Endothelial cell of umbilical vein (primary cell): ENCODE measurements at regions not wholly inside any gene's neighbourhood (a gene's known extent, or its start where the extent isn't known, plus 50 kb on each side); places are given as distances from the start of the nearest gene placed in this dataset.

Experiments used
- EZH2 ChIP-seq: IDR thresholded peaks from 2 replicates; pipeline ENCODE4 v1.6.1; 2012; ENCODE audit warnings: borderline replicate concordance, low read depth, mild to moderate bottlenecking, moderate library complexity, low read length, inconsistent platforms; ENCODE audit not compliant: severe bottlenecking
- GATA2 ChIP-seq: IDR thresholded peaks from 2 replicates; pipeline ENCODE4 v1.7.0; 2011; ENCODE audit warnings: low read depth, mild to moderate bottlenecking, moderate library complexity, mixed read lengths, low read length; ENCODE audit not compliant: insufficient read length, insufficient read depth
- JUN ChIP-seq: IDR thresholded peaks from 2 replicates; pipeline ENCODE4 v1.6.1; 2011; ENCODE audit warnings: borderline replicate concordance, low read depth; ENCODE audit not compliant: insufficient read length, insufficient read depth
- POLR2A ChIP-seq: IDR thresholded peaks from 2 replicates; pipeline ENCODE4 v1.6.1; 2012; ENCODE audit warnings: low read depth, mild to moderate bottlenecking, control low read depth, low read length
- POLR2AphosphoS5 ChIP-seq: IDR thresholded peaks from 2 replicates; pipeline ENCODE4 v1.6.1; 2012; ENCODE audit warnings: low read depth, mild to moderate bottlenecking, control low read depth, low read length, moderate library complexity; ENCODE audit not compliant: insufficient read depth
- TF ChIP-seq, protein P1 (sequence below), 2 donors: IDR thresholded peaks; 1 replicate in 1 of 2; 2 replicates in 1 of 2; pipeline ENCODE4 v1.5.1; 2011; ENCODE audit warnings: low read length in 2 of 2, mild to moderate bottlenecking in 2 of 2, moderate library complexity in 2 of 2, control low read depth in 1 of 2, inconsistent platforms in 1 of 2, low read depth in 1 of 2; ENCODE audit not compliant: insufficient read depth in 1 of 2; ENCODE audit errors: extremely low read depth in 1 of 2

DNA sequence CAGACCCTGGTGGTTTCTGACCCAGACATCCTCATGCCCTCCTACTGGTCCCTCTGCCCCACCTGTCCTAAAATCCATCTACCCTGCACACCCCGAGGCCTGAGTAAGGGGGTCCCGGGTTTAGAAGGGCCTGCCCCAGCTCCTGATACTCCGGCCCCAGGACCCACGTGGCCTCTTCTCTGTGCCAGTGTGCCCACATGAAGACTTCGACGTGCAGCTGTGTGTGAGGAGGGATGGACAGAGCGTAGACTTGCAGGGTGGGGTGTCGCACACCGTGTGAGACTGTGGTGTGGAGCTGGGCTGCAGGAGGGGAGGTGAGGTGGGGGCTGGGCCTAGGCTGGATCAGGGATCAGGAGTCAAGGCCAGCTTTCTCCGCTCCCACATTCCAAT lies 461.1 kb downstream of the PTPRU start:
- TF ChIP-seq, protein P1, sequence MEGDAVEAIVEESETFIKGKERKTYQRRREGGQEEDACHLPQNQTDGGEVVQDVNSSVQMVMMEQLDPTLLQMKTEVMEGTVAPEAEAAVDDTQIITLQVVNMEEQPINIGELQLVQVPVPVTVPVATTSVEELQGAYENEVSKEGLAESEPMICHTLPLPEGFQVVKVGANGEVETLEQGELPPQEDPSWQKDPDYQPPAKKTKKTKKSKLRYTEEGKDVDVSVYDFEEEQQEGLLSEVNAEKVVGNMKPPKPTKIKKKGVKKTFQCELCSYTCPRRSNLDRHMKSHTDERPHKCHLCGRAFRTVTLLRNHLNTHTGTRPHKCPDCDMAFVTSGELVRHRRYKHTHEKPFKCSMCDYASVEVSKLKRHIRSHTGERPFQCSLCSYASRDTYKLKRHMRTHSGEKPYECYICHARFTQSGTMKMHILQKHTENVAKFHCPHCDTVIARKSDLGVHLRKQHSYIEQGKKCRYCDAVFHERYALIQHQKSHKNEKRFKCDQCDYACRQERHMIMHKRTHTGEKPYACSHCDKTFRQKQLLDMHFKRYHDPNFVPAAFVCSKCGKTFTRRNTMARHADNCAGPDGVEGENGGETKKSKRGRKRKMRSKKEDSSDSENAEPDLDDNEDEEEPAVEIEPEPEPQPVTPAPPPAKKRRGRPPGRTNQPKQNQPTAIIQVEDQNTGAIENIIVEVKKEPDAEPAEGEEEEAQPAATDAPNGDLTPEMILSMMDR (IDR thresholded peaks at IDR 0.05; ENCODE audit: extremely low read depth in 1 of 2, insufficient read depth in 1 of 2, low read depth in 1 of 2, low read length in 2 of 2) = no peak
- no peak for TF ChIP-seq GATA2
- no peak for TF ChIP-seq POLR2AphosphoS5
- no peak for TF ChIP-seq EZH2
- no peak for TF ChIP-seq POLR2A
- no peak for TF ChIP-seq JUN
